GM12878 (cell line): ENCODE measurements at regions not wholly inside any gene's neighbourhood (a gene's known extent, or its start where the extent isn't known, plus 50 kb on each side); places are given as distances from the start of the nearest gene placed in this dataset.

ENCODE experiments used
- ATAC-seq: fragments of 200-7000 bp; cut with Tn5 transposase; 3 replicates; pipeline ENCODE4 v1.9.1; 2020; ENCODE audit warnings: mild to moderate bottlenecking, moderate library complexity
- BruUV-seq: library from RNA; stranded (reverse); fragments of 400-500 nt; replicated peaks from 2 replicates; lab custom pipeline; 2021; lab: Mats Ljungman, UMichigan
- CTCF ChIA-PET: fragments of 300-600 bp; sonication (Branson Sonifier 250); formaldehyde crosslinking; extraction: SDS; loops from one replicate; lab custom pipeline; 2021; ENCODE audit warnings: inconsistent platforms; lab: Yijun Ruan, JAX
- POLR2A ChIA-PET: fragments of 350-600 bp; formaldehyde crosslinking; extraction: SDS; loops from one replicate; lab custom pipeline; 2021; ENCODE audit warnings: inconsistent platforms; lab: Charles Lee
- RAD21 ChIA-PET: fragments of 300-600 bp; sonication (Branson Sonifier 250); formaldehyde crosslinking; loops from one replicate; lab custom pipeline; 2023; ENCODE audit warnings: antibody characterized with exemption; ENCODE audit not compliant: unreplicated experiment; lab: Charles Lee
- SMC1A ChIA-PET: fragments of 300-600 bp; sonication (Branson Sonifier 250); formaldehyde crosslinking; loops from one replicate; lab custom pipeline; 2023; ENCODE audit not compliant: unreplicated experiment, uncharacterized antibody; lab: Charles Lee
- DNase-seq: peaks from one replicate; pipeline ENCODE4 v3.0.0-alpha.2; 2011; ENCODE audit warnings: low read depth, low spot score
- FAIRE-seq: peaks from 3 replicates; lab custom pipeline; 2011; peaks lifted over from hg19 to GRCh38; lab: Jason Lieb, UNC
- H2AFZ ChIP-seq: 2 replicates; pipeline ENCODE4 v1.6.0; 2011; ENCODE audit warnings: low read depth, low read length, control low read depth; ENCODE audit not compliant: control insufficient read depth
- H3K27ac ChIP-seq: 2 replicates; pipeline ENCODE4 v1.5.1; 2011; ENCODE audit warnings: control low read depth; ENCODE audit not compliant: control insufficient read depth, insufficient read depth
- H3K27me3 ChIP-seq, 2 experiments: replicated peaks in 1 of 2; 2 replicates each; pipeline versions ENCODE4 v1.6.0 to v1.6.1; 2011; ENCODE audit warnings: low read length in 1 of 2; ENCODE audit not compliant: control insufficient read depth in 2 of 2, insufficient read depth in 2 of 2
- H3K36me3 ChIP-seq, 2 experiments: 2 replicates each; pipeline ENCODE4 v1.5.1; 2011; ENCODE audit warnings: low read length in 1 of 2; ENCODE audit not compliant: control insufficient read depth in 2 of 2, insufficient read depth in 2 of 2
- H3K4me1 ChIP-seq: 2 replicates; pipeline ENCODE4 v1.6.1; 2011; ENCODE audit warnings: mild to moderate bottlenecking, low read length, moderate library complexity, mixed read lengths; ENCODE audit not compliant: control insufficient read depth, insufficient read depth
- H3K4me2 ChIP-seq: 2 replicates; pipeline ENCODE4 v1.6.0; 2011; ENCODE audit warnings: control low read depth; ENCODE audit not compliant: control insufficient read depth, insufficient read depth
- H3K4me3 ChIP-seq: fragments of 200-600 bp; sonication (generic); 2 replicates; pipeline ENCODE4 v1.5.1; 2016
- H3K79me2 ChIP-seq: 2 replicates; pipeline ENCODE4 v1.6.0; 2011; ENCODE audit warnings: low read length; ENCODE audit not compliant: control insufficient read depth, insufficient read depth
- H3K9ac ChIP-seq: 2 replicates; pipeline ENCODE4 v1.8.0; 2011; ENCODE audit warnings: low read length, control low read depth, mixed read lengths; ENCODE audit not compliant: control insufficient read depth, insufficient read depth
- H3K9me3 ChIP-seq: replicated peaks from 3 replicates; pipeline ENCODE4 v1.5.1; 2011; ENCODE audit warnings: mild to moderate bottlenecking, low read length; ENCODE audit not compliant: control insufficient read depth, insufficient read depth
- H4K20me1 ChIP-seq: 2 replicates; pipeline ENCODE4 v1.6.0; 2011; ENCODE audit not compliant: control insufficient read depth, insufficient read depth
- CBX5 ChIP-seq: sonication (generic); IDR thresholded peaks from 2 replicates; pipeline ENCODE4 v1.6.1; 2016; ENCODE audit warnings: low read depth, moderate library complexity, mild to moderate bottlenecking, inconsistent platforms
- CEBPB ChIP-seq, 2 experiments: fragments of 150-350 bp in 1 of 2; IDR thresholded peaks; 2 replicates each; pipeline ENCODE4 v1.6.1; 2012 to 2014; ENCODE audit warnings: low read depth in 2 of 2, low read length in 2 of 2, borderline replicate concordance in 1 of 2, inconsistent platforms in 1 of 2
- ETV6 ChIP-seq, 2 experiments: fragments of 450-650 bp in 1 of 2; IDR thresholded peaks in 1 of 2; conservative IDR thresholded peaks in 1 of 2; 2 replicates each; pipeline ENCODE4 v1.6.1; 2014; ENCODE audit warnings: antibody characterized with exemption in 1 of 2, borderline replicate concordance in 1 of 2, low read depth in 1 of 2, mild to moderate bottlenecking in 1 of 2, moderate library complexity in 1 of 2
- IKZF2 ChIP-seq, 2 experiments: fragments of 450-650 bp; IDR thresholded peaks; 2 replicates each; pipeline ENCODE4 v1.6.1; 2017; ENCODE audit warnings: mild to moderate bottlenecking in 2 of 2, moderate library complexity in 2 of 2
- IRF3 ChIP-seq: fragments of 450-650 bp; IDR thresholded peaks from 2 replicates; pipeline ENCODE4 v1.6.1; 2014; ENCODE audit warnings: mild to moderate bottlenecking
- LARP7 ChIP-seq: fragments of 450-650 bp; IDR thresholded peaks from 2 replicates; pipeline ENCODE4 v1.6.1; 2017; ENCODE audit warnings: mild to moderate bottlenecking
- MEF2A ChIP-seq: IDR thresholded peaks from 2 replicates; pipeline ENCODE4 v1.6.1; 2011; ENCODE audit warnings: low read depth, mild to moderate bottlenecking, low read length, moderate library complexity; ENCODE audit not compliant: insufficient read depth
- MTA2 ChIP-seq: fragments of 450-650 bp; IDR thresholded peaks from 2 replicates; pipeline ENCODE4 v1.6.1; 2016; ENCODE audit warnings: low read depth, mild to moderate bottlenecking, moderate library complexity
- NFYB ChIP-seq: IDR thresholded peaks from 2 replicates; pipeline ENCODE4 v1.6.1; 2011; ENCODE audit warnings: low read depth, mild to moderate bottlenecking, low read length, improper control_type of control experiment, moderate library complexity; ENCODE audit not compliant: insufficient read depth
- PML ChIP-seq: IDR thresholded peaks from 2 replicates; pipeline ENCODE4 v1.6.1; 2012; ENCODE audit warnings: low read length, inconsistent platforms
- SREBF2 ChIP-seq: IDR thresholded peaks from 2 replicates; pipeline ENCODE4 v1.6.1; 2012; ENCODE audit warnings: mild to moderate bottlenecking, low read length
- WGBS: methylation state at CpG from one replicate; pipeline ENCODE4 v1.1.6; 2016; ENCODE audit warnings: low lambda C conversion rate; ENCODE audit not compliant: insufficient replicate concordance, insufficient coverage; ENCODE audit errors: missing lambda C conversion rate; 5-methylcytosine and 5-hydroxymethylcytosine counted together
- in situ Hi-C: fragments of 300-500 bp; cut with MboI; formaldehyde crosslinking; loops from 9 replicates; pipeline ENCODE4 v1.14.3; 2018; ENCODE audit warnings: mixed read lengths
- intact Hi-C: fragments of 100-400 bp; cut with micrococcal nuclease; formaldehyde crosslinking; loops from one replicate; pipeline ENCODE4 v1.14.2; 2022; ENCODE audit not compliant: unreplicated experiment

- CTCF ChIA-PET, result no interaction called here
- no peak overlapping the region for H3K9ac ChIP-seq
- no TSS peak for BruUV-seq
- no peaks in the 10 kb centered on the region for H3K4me1 ChIP-seq
- H3K27me3 ChIP-seq, result no peaks in the 10 kb centered on the region
- SMC1A ChIA-PET, result no interaction called here
- WGBS, result 47% methylated on average over 4 of the region's 4 CpGs
- RAD21 ChIA-PET, result no interaction called here
- no peak overlapping the region for H3K4me2 ChIP-seq
- H4K20me1 ChIP-seq, result no peaks in the 10 kb centered on the region
- no peak overlapping the region for H3K4me3 ChIP-seq
- no peak overlapping the region for H3K27ac ChIP-seq
- TF ChIP-seq CBX5 (no peak), SREBF2 (no peak), MTA2 (no peak), ETV6 (conservative IDR thresholded peaks at IDR 0.05 in 1 of 2, IDR thresholded peaks at IDR 0.05 in 1 of 2; ENCODE audit: borderline replicate concordance in 1 of 2, low read depth in 1 of 2) (no peak), PML (no peak), IKZF2 (IDR thresholded peaks at IDR 0.05) (no peak), NFYB (no peak), MEF2A (no peak), LARP7 (no peak), IRF3 (no peak), CEBPB (IDR thresholded peaks at IDR 0.05; ENCODE audit: borderline replicate concordance in 1 of 2, low read depth in 2 of 2, low read length in 2 of 2) (no peak)
- TF ChIP-seq, all 136 proteins: peak for 0
- intact Hi-C loops, result no loop called here
- Histone ChIP-seq H3K79me2 (no peaks in the 10 kb centered on the region), H3K36me3 (no peaks in the 10 kb centered on the region), H2AFZ (no peak overlapping the region), H3K9me3 (no peaks in the 10 kb centered on the region)
- DNase-seq, result no peak
- no peak for FAIRE-seq
- ATAC-seq, result no peak
- POLR2A ChIA-PET, result no interaction called here
- in situ Hi-C loops, result no loop called here
These were observed 901.7 kb downstream of the KCNJ2 start for GRCh38 chr17:71071041-71071440.
